Peyer's patch (tissue), 4 donors: ENCODE measurements at regions not wholly inside any gene's neighbourhood (a gene's known extent, or its start where the extent isn't known, plus 50 kb on each side); places are given as distances from the start of the nearest gene placed in this dataset.
"Not testable (repeated sequence)": the region's sequence is repeated elsewhere in the genome, so short reads cannot be mapped to it uniquely, and the experiment has no call there.

ENCODE experiments used
- DNase-seq, 3 donors: peaks; one replicate each; pipeline ENCODE4 v3.0.0-alpha.2; 2017 to 2019
- H3K27ac ChIP-seq, 4 donors: fragments of 200-600 bp; sonication (generic); one replicate each; pipeline ENCODE4 v1.5.1; 2016 to 2019
- H3K27me3 ChIP-seq, 2 donors: fragments of 200-600 bp; sonication (generic); one replicate each; pipeline ENCODE4 v1.5.1; 2019
- H3K36me3 ChIP-seq, 3 donors: fragments of 200-600 bp; sonication (generic); one replicate each; pipeline ENCODE4 v1.5.1; 2016 to 2019
- H3K4me1 ChIP-seq, 4 donors: fragments of 200-600 bp; sonication (generic); one replicate each; pipeline ENCODE4 v1.5.1; 2016 to 2019
- H3K4me3 ChIP-seq, 4 donors: fragments of 200-600 bp; sonication (generic); 1 replicate in 3 of 4; 2 replicates in 1 of 4; pipeline ENCODE4 v1.5.1; 2016 to 2019; ENCODE audit warnings: mild to moderate bottlenecking in 1 of 4
- H3K9me3 ChIP-seq, 4 donors: fragments of 200-600 bp; sonication (generic); one replicate each; pipeline ENCODE4 v1.5.1; 2016 to 2019; ENCODE audit warnings: mild to moderate bottlenecking in 1 of 4
- POLR2A ChIP-seq, 2 donors: fragments of 450-650 bp; IDR thresholded peaks; one replicate each; pipeline ENCODE4 v1.5.1; 2017; ENCODE audit warnings: antibody characterized with exemption in 2 of 2, mild to moderate bottlenecking in 2 of 2, moderate library complexity in 2 of 2
- TF ChIP-seq, protein P1 (sequence below), 6 experiments: fragments of 450-650 bp in 4 of 6; fragments of 200-600 bp in 2 of 6; sonication (generic) in 1 of 6; IDR thresholded peaks; one replicate each; pipeline ENCODE4 v1.5.1; 2017 to 2019; ENCODE audit warnings: antibody characterized with exemption in 6 of 6, mild to moderate bottlenecking in 3 of 6, moderate library complexity in 1 of 6

DNA sequence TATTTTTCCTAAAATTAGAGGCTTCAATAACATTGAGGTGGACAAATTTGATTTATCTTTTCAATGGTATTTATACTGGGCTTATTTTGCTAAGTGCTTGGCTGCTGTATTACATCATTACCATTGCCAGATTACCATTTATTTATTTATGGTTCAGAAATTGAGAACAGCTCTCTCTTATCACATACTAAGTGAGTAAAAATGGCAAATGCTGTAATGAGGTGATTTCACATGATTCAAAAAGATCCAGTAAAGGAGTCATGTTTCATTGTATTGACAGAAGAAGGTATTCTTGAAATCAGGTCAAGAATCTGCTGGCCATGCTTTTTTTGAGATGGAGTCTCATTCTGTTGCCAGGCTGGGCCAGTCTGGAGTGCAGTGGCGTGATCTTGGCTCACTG lies 322.6 kb downstream of the KIF20B start:
- TF ChIP-seq, protein P1, sequence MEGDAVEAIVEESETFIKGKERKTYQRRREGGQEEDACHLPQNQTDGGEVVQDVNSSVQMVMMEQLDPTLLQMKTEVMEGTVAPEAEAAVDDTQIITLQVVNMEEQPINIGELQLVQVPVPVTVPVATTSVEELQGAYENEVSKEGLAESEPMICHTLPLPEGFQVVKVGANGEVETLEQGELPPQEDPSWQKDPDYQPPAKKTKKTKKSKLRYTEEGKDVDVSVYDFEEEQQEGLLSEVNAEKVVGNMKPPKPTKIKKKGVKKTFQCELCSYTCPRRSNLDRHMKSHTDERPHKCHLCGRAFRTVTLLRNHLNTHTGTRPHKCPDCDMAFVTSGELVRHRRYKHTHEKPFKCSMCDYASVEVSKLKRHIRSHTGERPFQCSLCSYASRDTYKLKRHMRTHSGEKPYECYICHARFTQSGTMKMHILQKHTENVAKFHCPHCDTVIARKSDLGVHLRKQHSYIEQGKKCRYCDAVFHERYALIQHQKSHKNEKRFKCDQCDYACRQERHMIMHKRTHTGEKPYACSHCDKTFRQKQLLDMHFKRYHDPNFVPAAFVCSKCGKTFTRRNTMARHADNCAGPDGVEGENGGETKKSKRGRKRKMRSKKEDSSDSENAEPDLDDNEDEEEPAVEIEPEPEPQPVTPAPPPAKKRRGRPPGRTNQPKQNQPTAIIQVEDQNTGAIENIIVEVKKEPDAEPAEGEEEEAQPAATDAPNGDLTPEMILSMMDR (IDR thresholded peaks at IDR 0.05) = no peak
- no peak for TF ChIP-seq POLR2A (IDR thresholded peaks at IDR 0.05)
- Histone ChIP-seq H3K27me3 (no peaks in the 10 kb centered on the region), H3K9me3 (no peaks in the 10 kb centered on the region), H3K27ac (no peak overlapping the region), H3K4me1 (no peaks in the 10 kb centered on the region), H3K36me3 (no peaks in the 10 kb centered on the region), H3K4me3 (no peak overlapping the region)
- DNase-seq = no peak

DNA sequence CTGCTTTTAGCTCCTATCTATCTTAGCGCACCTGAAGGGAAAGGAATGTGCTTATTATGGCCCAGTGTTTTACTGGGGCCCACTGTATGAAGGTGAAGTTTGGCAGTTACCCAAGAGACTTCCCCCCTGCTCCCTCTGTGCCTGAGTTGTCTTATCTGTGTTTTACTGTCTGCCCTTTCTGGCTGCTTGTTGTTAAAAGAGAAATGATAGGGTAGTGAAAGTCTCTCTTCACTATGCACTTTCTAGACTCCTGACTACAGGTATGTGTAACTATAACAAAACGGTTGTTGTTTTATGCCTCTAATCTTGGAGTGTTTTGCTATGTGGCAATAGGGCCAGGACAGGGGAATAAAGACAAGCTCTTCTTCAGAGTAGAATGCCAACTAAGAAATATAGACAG lies 326.9 kb downstream of the KIF20B start:
- Histone ChIP-seq H3K27ac (no peak overlapping the region), H3K9me3 (no peaks in the 10 kb centered on the region), H3K4me1 (no peaks in the 10 kb centered on the region), H3K36me3 (no peaks in the 10 kb centered on the region), H3K4me3 (no peak overlapping the region), H3K27me3 (no peaks in the 10 kb centered on the region)
- TF ChIP-seq, protein P1 (IDR thresholded peaks at IDR 0.05) = no peak
- TF ChIP-seq POLR2A (IDR thresholded peaks at IDR 0.05) = no peak
- DNase-seq = no peak

DNA sequence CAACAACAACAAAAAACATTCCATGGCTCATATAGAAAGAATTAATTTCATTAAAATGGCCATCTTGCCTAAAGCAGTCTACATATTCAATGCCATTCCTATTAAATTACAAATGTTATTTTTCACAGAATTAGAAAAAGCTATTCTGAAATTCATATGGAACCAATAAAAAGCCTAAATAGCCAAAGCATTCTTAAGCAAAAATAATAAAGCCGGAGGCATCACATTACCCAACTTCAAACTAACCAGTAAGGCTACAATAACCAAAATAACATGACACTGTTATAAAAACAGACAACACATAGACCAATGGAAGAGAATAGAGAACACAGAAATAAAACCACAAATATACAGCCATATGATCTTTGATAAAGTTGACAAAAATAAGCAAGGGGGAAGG lies 330.4 kb downstream of the KIF20B start:
- no peaks in the 10 kb centered on the region for H3K27me3 ChIP-seq
- no peaks in the 10 kb centered on the region for H3K4me1 ChIP-seq
- no peaks in the 10 kb centered on the region for H3K36me3 ChIP-seq
- no peaks in the 10 kb centered on the region for H3K9me3 ChIP-seq
- TF ChIP-seq POLR2A (IDR thresholded peaks at IDR 0.05) = no peak
- TF ChIP-seq, protein P1 (IDR thresholded peaks at IDR 0.05) = no peak
- H3K27ac ChIP-seq = no peak overlapping the region
- DNase-seq = no peak
- H3K4me3 ChIP-seq = no peak overlapping the region

DNA sequence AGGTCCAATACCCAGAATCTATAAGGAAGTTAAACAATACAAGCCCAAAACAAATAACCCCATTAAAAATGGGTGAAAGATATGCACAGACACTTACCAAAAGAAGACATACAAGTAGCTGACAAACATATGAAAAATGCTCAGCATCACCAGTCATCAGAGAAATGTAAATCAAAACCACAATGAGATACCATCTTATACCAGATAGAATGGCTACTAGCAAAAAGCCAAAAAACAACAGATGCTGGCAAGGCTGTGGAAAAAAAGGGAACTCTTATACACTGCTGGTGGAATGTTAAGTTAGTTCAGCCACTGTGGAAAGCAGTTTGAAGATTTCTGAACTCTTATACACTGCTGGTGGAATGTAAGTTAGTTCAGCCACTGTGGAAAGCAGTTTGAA lies 331.1 kb downstream of the KIF20B start:
- no peaks in the 10 kb centered on the region for H3K36me3 ChIP-seq
- TF ChIP-seq, protein P1 (IDR thresholded peaks at IDR 0.05) = no peak
- TF ChIP-seq POLR2A (IDR thresholded peaks at IDR 0.05) = no peak
- no peaks in the 10 kb centered on the region for H3K4me1 ChIP-seq
- no peak for DNase-seq
- no peak overlapping the region for H3K27ac ChIP-seq
- no peaks in the 10 kb centered on the region for H3K27me3 ChIP-seq
- no peaks in the 10 kb centered on the region for H3K9me3 ChIP-seq
- H3K4me3 ChIP-seq = no peak overlapping the region

DNA sequence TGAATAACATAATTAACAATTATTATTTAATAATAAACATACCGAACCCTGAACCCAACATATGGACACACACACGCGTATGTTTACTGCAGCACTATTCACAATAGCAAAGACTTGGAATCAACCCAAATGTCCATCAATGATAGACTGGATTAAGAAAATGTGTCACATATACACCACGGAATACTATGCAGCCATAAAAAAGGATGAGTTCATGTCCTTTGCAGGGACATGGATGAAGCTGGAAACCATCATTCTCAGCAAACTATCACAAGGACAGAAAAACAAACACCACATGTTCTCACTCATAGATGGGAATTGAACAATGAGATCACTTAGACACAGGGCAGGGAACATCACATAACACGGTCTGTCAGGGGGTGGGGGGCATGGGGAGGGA lies 333.5 kb downstream of the KIF20B start:
- H3K4me3 ChIP-seq, DNase-seq, H3K9me3 ChIP-seq, H3K27me3 ChIP-seq, H3K27ac ChIP-seq, H3K36me3 ChIP-seq, H3K4me1 ChIP-seq: not testable (repeated sequence)

DNA sequence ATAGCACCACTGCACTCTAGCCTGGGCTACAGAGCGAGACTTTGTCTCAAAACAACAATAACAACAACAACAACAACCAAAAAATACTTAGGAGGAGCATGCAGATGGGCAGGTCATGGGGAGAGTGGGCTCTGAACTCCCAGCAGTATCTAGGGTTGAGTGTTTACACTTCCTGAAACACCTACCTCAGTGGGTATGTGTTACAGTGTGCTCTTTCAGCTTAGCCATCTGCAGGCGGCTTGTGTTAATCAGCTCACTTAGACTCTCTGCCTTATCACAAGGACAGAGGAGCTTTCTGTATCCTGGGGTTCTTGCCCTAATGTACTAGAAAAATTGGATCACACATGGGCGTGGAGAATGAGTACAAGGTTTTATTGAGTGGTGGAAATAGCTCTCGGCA lies 340.2 kb downstream of the KIF20B start:
- Histone ChIP-seq H3K4me1 (no peaks in the 10 kb centered on the region), H3K27ac (no peak overlapping the region), H3K9me3 (no peaks in the 10 kb centered on the region), H3K36me3 (no peaks in the 10 kb centered on the region), H3K4me3 (no peak overlapping the region), H3K27me3 (no peaks in the 10 kb centered on the region)
- no peak for DNase-seq
- no peak for TF ChIP-seq POLR2A (IDR thresholded peaks at IDR 0.05)
- TF ChIP-seq, protein P1 (IDR thresholded peaks at IDR 0.05) = no peak
